H9 (cell line): ENCODE measurements at regions not wholly inside any gene's neighbourhood (a gene's known extent, or its start where the extent isn't known, plus 50 kb on each side); places are given as distances from the start of the nearest gene placed in this dataset.
"Not testable (repeated sequence)": the region's sequence is repeated elsewhere in the genome, so short reads cannot be mapped to it uniquely, and the experiment has no call there.

ENCODE experiments used
- DNase-seq: peaks from one replicate; pipeline ENCODE4 v3.0.0-alpha.2; 2017
- H2AFZ ChIP-seq: one replicate; pipeline ENCODE4 v1.6.1; 2013; ENCODE audit warnings: mild to moderate bottlenecking, low read length, control low read depth, moderate library complexity
- H2AK5ac ChIP-seq: 2 replicates; pipeline ENCODE4 v1.6.1; 2013; ENCODE audit warnings: low read length, control low read depth, mixed read lengths; ENCODE audit not compliant: insufficient read length
- H2BK120ac ChIP-seq: one replicate; pipeline ENCODE4 v1.6.1; 2013; ENCODE audit warnings: low read depth, mild to moderate bottlenecking, low read length, control low read depth, inconsistent platforms; ENCODE audit not compliant: poor library complexity, severe bottlenecking
- H2BK12ac ChIP-seq: 2 replicates; pipeline ENCODE4 v1.6.1; 2013; ENCODE audit warnings: low read length, control low read depth, mixed read lengths, low read depth; ENCODE audit not compliant: insufficient read length
- H2BK15ac ChIP-seq: 2 replicates; pipeline ENCODE4 v1.6.1; 2013; ENCODE audit warnings: low read depth, low read length, control low read depth
- H2BK20ac ChIP-seq: one replicate; pipeline ENCODE4 v1.6.1; 2013; ENCODE audit warnings: low read depth, mild to moderate bottlenecking, low read length, control low read depth, inconsistent platforms; ENCODE audit not compliant: poor library complexity, severe bottlenecking
- H2BK5ac ChIP-seq: 2 replicates; pipeline ENCODE4 v1.6.1; 2013; ENCODE audit warnings: low read length, control low read depth, mixed read lengths; ENCODE audit not compliant: insufficient read length
- H3K14ac ChIP-seq: 2 replicates; pipeline ENCODE4 v1.6.1; 2013; ENCODE audit warnings: low read length, control low read depth; ENCODE audit not compliant: insufficient read depth
- H3K18ac ChIP-seq: 2 replicates; pipeline ENCODE4 v1.6.1; 2013; ENCODE audit warnings: low read depth, mild to moderate bottlenecking, mixed read lengths, low read length, control low read depth; ENCODE audit not compliant: insufficient read length
- H3K23ac ChIP-seq: 2 replicates; pipeline ENCODE4 v1.6.1; 2013; ENCODE audit warnings: low read length, control low read depth, mixed read lengths, low read depth; ENCODE audit not compliant: insufficient read length
- H3K23me2 ChIP-seq: 2 replicates; pipeline ENCODE4 v1.6.1; 2013; ENCODE audit warnings: low read depth, mild to moderate bottlenecking, mixed read lengths, low read length, control low read depth; ENCODE audit not compliant: insufficient read length, poor library complexity, severe bottlenecking
- H3K27ac ChIP-seq: 2 replicates; pipeline ENCODE4 v1.5.1; 2013; ENCODE audit warnings: low read length, control low read depth, mixed read lengths, low read depth; ENCODE audit not compliant: insufficient read length
- H3K27me3 ChIP-seq: 2 replicates; pipeline ENCODE4 v1.6.1; 2013; ENCODE audit warnings: low read length, control low read depth, inconsistent platforms; ENCODE audit not compliant: insufficient read depth
- H3K4ac ChIP-seq: 2 replicates; pipeline ENCODE4 v1.6.1; 2013; ENCODE audit warnings: low read depth, mild to moderate bottlenecking, control low read depth, inconsistent platforms, low read length, moderate library complexity
- H3K4me1 ChIP-seq: 2 replicates; pipeline ENCODE4 v1.6.1; 2013; ENCODE audit warnings: low read length, control low read depth, inconsistent platforms; ENCODE audit not compliant: insufficient read depth
- H3K4me2 ChIP-seq: 2 replicates; pipeline ENCODE4 v1.6.1; 2013; ENCODE audit warnings: low read length, control low read depth, mixed read lengths; ENCODE audit not compliant: insufficient read length, insufficient read depth
- H3K56ac ChIP-seq: 2 replicates; pipeline ENCODE4 v1.6.1; 2013; ENCODE audit warnings: low read depth, mild to moderate bottlenecking, mixed read lengths, low read length, control low read depth; ENCODE audit not compliant: insufficient read length
- H3K79me1 ChIP-seq: 2 replicates; pipeline ENCODE4 v1.6.1; 2013; ENCODE audit warnings: low read depth, mild to moderate bottlenecking, moderate library complexity, low read length, control low read depth, inconsistent platforms; ENCODE audit not compliant: insufficient read depth, poor library complexity, severe bottlenecking
- H3K79me2 ChIP-seq: 2 replicates; pipeline ENCODE4 v1.6.1; 2013; ENCODE audit warnings: low read length, control low read depth, inconsistent platforms; ENCODE audit not compliant: insufficient read depth
- H3K9ac ChIP-seq: 2 replicates; pipeline ENCODE4 v1.6.1; 2013; ENCODE audit warnings: low read length, control low read depth, mixed read lengths; ENCODE audit not compliant: insufficient read length; ENCODE audit errors: extremely low read depth
- H3K9me3 ChIP-seq: one replicate; pipeline ENCODE4 v1.6.1; 2013; ENCODE audit warnings: low read depth, low read length, inconsistent platforms; ENCODE audit not compliant: control insufficient read depth
- H3T11ph ChIP-seq: one replicate; pipeline ENCODE4 v1.6.1; 2013; ENCODE audit warnings: mild to moderate bottlenecking, low read length, control low read depth, inconsistent platforms
- H4K20me1 ChIP-seq: one replicate; pipeline ENCODE4 v1.6.1; 2013; ENCODE audit not compliant: control insufficient read depth, insufficient read length, insufficient read depth
- H4K5ac ChIP-seq: 2 replicates; pipeline ENCODE4 v1.6.1; 2013; ENCODE audit warnings: low read depth, mild to moderate bottlenecking, mixed read lengths, low read length, control low read depth; ENCODE audit not compliant: insufficient read length
- H4K8ac ChIP-seq: replicated peaks from 2 replicates; pipeline ENCODE4 v1.6.1; 2013; ENCODE audit warnings: low read length, control low read depth, mixed read lengths, low read depth; ENCODE audit not compliant: insufficient read length
- H4K91ac ChIP-seq: 2 replicates; pipeline ENCODE4 v1.6.1; 2013; ENCODE audit warnings: low read depth, mild to moderate bottlenecking, moderate library complexity, mixed read lengths, low read length, control low read depth; ENCODE audit not compliant: insufficient read length
- H3K27ac Mint-ChIP-seq, 3 experiments: 2 replicates in 2 of 3; 3 replicates in 1 of 3; pipeline ENCODE4 v1.8.0; 2020 to 2021; ENCODE audit warnings: mixed read lengths in 3 of 3, mild to moderate bottlenecking in 1 of 3, moderate library complexity in 1 of 3
- H3K27me3 Mint-ChIP-seq: 2 replicates; pipeline ENCODE4 v1.8.0; 2021; ENCODE audit warnings: low read depth, mild to moderate bottlenecking, moderate library complexity, mixed read lengths
- H3K36me3 Mint-ChIP-seq, 3 experiments: 2 replicates in 2 of 3; 3 replicates in 1 of 3; pipeline ENCODE4 v1.8.0; 2020 to 2021; ENCODE audit warnings: low read depth in 3 of 3, mixed read lengths in 3 of 3; ENCODE audit not compliant: insufficient read depth in 1 of 3
- H3K4me1 Mint-ChIP-seq, 2 experiments: 2 replicates each; pipeline ENCODE4 v1.8.0; 2020; ENCODE audit warnings: mixed read lengths in 2 of 2
- H3K4me3 Mint-ChIP-seq, 2 experiments: 2 replicates in 1 of 2; 3 replicates in 1 of 2; pipeline ENCODE4 v1.8.0; 2020 to 2021; ENCODE audit warnings: mild to moderate bottlenecking in 2 of 2, mixed read lengths in 2 of 2, moderate library complexity in 1 of 2
- H3K9me3 Mint-ChIP-seq, 2 experiments: 2 replicates in 1 of 2; 3 replicates in 1 of 2; pipeline ENCODE4 v1.8.0; 2020; ENCODE audit warnings: mild to moderate bottlenecking in 2 of 2, mixed read lengths in 2 of 2, moderate library complexity in 1 of 2
- WGBS: extraction: QIAGEN DNeasy Blood & Tissue Kit; methylation state at CpG from one replicate; pipeline ENCODE4 v1.1.7; 2013; ENCODE audit warnings: missing lambda C conversion rate, low lambda C conversion rate, mixed read lengths; ENCODE audit not compliant: insufficient read length; ENCODE audit errors: extremely low coverage; 5-methylcytosine and 5-hydroxymethylcytosine counted together
- TF ChIP-seq, protein P1 (sequence below): fragments of 200-600 bp; sonication (generic); conservative IDR thresholded peaks from 3 replicates; pipeline ENCODE4 v1.8.0; 2021; ENCODE audit warnings: antibody characterized with exemption, mild to moderate bottlenecking

DNA sequence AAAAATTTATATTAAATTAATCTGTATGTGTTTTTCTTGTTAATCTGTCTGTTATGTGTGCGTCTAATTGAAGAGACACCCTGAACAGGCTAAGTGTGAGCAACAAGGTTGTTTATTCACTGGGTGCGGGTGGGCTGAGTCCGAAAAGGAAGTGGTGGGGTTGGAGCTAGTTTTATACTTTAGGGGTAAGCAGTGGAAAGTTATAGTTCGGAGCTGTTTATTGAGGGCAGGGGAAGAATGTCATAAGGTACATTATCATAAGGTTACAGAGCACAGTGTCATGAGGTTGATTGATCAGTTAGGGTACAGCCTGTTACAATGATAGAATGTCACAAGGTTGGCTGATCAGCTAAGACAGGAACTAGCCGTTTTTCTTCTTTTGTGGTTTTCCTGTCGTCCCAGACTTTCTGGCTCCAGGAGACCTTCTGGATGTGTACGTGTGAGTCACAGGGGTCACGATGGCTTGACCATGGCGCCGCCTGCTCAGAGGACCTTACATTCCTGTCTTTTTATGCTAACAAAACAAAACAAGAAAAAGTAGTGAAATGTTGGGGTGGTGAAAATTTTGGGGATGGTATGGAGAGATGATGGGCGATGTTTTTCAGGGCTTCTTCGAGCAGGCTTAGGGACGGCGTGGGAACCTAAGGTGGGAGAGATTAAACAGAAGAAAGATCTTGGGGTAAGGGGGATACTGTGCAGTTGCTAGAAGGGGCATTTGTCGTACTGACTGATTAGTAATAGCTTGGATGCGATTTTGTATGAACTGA, 754.0 kb upstream of the ADGRB3 start:
- peaks cover 2 to 15% (median 2%) of the 10 kb centered on the region in 3 experiments; a peak in 4 of 7 replicates for H3K36me3 Mint-ChIP-seq
- no peaks in the 10 kb centered on the region for H3K79me2 ChIP-seq
- H3K9me3 Mint-ChIP-seq: peaks cover 3 to 14% of the 10 kb centered on the region in 2 experiments
- no peak overlapping the region for H4K91ac ChIP-seq
- no peak overlapping the region for H2BK15ac ChIP-seq
- H3K4me1 ChIP-seq: no peaks in the 10 kb centered on the region
- H3K23me2 ChIP-seq: no peaks in the 10 kb centered on the region
- H3K4me2 ChIP-seq: no peak overlapping the region
- no peak for DNase-seq
- H3K4me3 Mint-ChIP-seq: no peak overlapping the region
- no peak overlapping the region for H3K23ac ChIP-seq
- H3T11ph ChIP-seq: no peak overlapping the region
- no peak overlapping the region for H4K8ac ChIP-seq
- no peak overlapping the region for H2AK5ac ChIP-seq
- no peaks in the 10 kb centered on the region for H3K9me3 ChIP-seq
- H2BK20ac ChIP-seq: no peak overlapping the region
- H4K20me1 ChIP-seq: no peaks in the 10 kb centered on the region
- no peak overlapping the region for H4K5ac ChIP-seq
- H3K79me1 ChIP-seq: no peaks in the 10 kb centered on the region
- TF ChIP-seq, protein P1, sequence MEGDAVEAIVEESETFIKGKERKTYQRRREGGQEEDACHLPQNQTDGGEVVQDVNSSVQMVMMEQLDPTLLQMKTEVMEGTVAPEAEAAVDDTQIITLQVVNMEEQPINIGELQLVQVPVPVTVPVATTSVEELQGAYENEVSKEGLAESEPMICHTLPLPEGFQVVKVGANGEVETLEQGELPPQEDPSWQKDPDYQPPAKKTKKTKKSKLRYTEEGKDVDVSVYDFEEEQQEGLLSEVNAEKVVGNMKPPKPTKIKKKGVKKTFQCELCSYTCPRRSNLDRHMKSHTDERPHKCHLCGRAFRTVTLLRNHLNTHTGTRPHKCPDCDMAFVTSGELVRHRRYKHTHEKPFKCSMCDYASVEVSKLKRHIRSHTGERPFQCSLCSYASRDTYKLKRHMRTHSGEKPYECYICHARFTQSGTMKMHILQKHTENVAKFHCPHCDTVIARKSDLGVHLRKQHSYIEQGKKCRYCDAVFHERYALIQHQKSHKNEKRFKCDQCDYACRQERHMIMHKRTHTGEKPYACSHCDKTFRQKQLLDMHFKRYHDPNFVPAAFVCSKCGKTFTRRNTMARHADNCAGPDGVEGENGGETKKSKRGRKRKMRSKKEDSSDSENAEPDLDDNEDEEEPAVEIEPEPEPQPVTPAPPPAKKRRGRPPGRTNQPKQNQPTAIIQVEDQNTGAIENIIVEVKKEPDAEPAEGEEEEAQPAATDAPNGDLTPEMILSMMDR: no peak
- no peak overlapping the region for H3K18ac ChIP-seq
- no CpG with 5 or more reads among the region's 16 CpGs for WGBS
- H2BK5ac ChIP-seq: no peak overlapping the region
- H3K9ac ChIP-seq: no peak overlapping the region
- H2AFZ ChIP-seq: no peak overlapping the region
- H3K27ac ChIP-seq: no peak overlapping the region
- no peak overlapping the region for H3K4ac ChIP-seq
- H3K14ac ChIP-seq: no peak overlapping the region
- H3K27me3 Mint-ChIP-seq: no peaks in the 10 kb centered on the region
- H2BK12ac ChIP-seq: no peak overlapping the region
- no peak overlapping the region for H2BK120ac ChIP-seq
- H3K56ac ChIP-seq: no peak overlapping the region
- no peak overlapping the region for H3K27ac Mint-ChIP-seq
- peaks cover 6 to 9% of the 10 kb centered on the region in 2 experiments for H3K4me1 Mint-ChIP-seq
- H3K27me3 ChIP-seq: no peaks in the 10 kb centered on the region

DNA sequence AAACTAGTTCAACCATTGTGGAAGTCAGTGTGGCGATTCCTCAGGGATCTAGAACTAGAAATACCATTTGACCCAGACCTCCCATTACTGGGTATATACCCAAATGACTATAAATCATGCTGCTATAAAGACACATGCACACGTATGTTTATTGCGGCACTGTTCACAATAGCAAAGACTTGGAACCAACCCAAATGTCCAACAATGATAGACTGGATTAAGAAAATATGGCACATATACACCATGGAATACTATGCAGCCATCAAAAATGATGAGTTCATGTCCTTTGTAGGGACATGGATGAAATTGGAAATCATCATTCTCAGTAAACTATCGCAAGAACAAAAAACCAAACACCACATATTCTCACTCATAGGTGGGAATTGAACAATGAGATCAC, 754.7 kb upstream of the ADGRB3 start:
- not testable (repeated sequence) for H3K27ac Mint-ChIP-seq, H3K4me1 Mint-ChIP-seq, H2BK12ac ChIP-seq, H3K4me3 Mint-ChIP-seq, H3K27me3 ChIP-seq, DNase-seq, H3K14ac ChIP-seq, H3K79me2 ChIP-seq, H3K27ac ChIP-seq, H3K4me2 ChIP-seq, H3K23me2 ChIP-seq, H3K9ac ChIP-seq, H4K91ac ChIP-seq, H3T11ph ChIP-seq, H4K20me1 ChIP-seq, H4K5ac ChIP-seq, H2AK5ac ChIP-seq, H3K4ac ChIP-seq, H2BK120ac ChIP-seq, H3K56ac ChIP-seq, H2BK5ac ChIP-seq, H3K27me3 Mint-ChIP-seq, H3K79me1 ChIP-seq, H4K8ac ChIP-seq, H2BK15ac ChIP-seq, H2BK20ac ChIP-seq, H2AFZ ChIP-seq, H3K23ac ChIP-seq, H3K9me3 ChIP-seq, H3K18ac ChIP-seq, H3K4me1 ChIP-seq
- no CpG with 5 or more reads among the region's 4 CpGs for WGBS
- Mint-ChIP-seq H3K36me3 (peaks cover 2 to 15% (median 2%) of the 10 kb centered on the region in 3 experiments; a peak in 4 of 7 replicates), H3K9me3 (peaks cover 6 to 14% of the 10 kb centered on the region in 2 experiments)
